ENCODE measurements at regions not wholly inside any gene's neighbourhood (a gene's known extent, or its start where the extent isn't known, plus 50 kb on each side); places are given as distances from the start of the nearest gene placed in this dataset.

DNA sequence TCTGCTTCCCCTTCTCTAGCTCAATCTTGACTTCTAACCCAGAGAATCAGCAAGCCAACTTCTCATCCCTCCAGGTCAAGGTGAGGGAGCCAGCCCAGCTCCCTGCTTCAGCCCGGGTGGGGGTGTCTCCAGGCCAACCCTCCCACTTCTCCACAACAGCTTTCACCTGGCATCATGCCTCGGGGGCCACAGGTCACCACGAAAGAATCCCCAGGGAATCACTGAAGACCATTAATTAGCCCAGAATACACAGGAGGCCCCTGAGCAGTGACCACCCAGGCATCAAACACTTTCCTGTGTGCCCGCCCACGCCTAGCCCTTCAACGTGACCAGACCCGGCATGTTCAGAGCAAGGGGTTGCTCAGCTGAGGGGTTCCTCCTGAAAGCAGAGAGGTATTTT is 646.7 kb downstream of the BCOR start:
- no peak overlapping the region for H3K4me3 Mint-ChIP-seq
- no peaks in the 10 kb centered on the region for H3K9me3 Mint-ChIP-seq
- H3K4me1 Mint-ChIP-seq (ENCODE audit: low read depth): peaks cover 2% of the 10 kb centered on the region
- no peaks in the 10 kb centered on the region for H3K36me3 Mint-ChIP-seq (ENCODE audit: low read depth)
- H3K27me3 Mint-ChIP-seq (ENCODE audit: low read depth): no peaks in the 10 kb centered on the region
- H3K27ac Mint-ChIP-seq: no peak overlapping the region

DNA sequence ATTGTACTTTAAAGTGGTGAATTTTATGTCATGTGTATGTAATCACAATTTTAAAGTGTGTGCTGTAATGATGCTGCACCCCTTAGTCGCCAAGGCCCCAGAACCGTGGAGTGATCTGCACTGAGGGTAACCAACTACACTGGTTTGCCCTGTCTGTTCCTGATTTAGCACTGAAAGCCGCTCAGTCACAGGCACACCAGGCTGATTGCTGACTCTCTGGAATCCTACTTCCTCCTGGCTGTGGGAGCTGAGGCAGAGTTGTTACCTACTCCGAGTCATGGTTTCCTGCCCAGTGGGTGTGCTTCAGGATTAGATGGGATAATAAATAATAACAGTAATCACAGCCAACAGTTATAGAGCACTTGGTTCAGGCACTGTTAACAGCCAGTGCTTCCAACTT is 645.4 kb downstream of the BCOR start:
- H3K4me3 Mint-ChIP-seq: no peak overlapping the region
- peaks cover 2% of the 10 kb centered on the region for H3K4me1 Mint-ChIP-seq (ENCODE audit: low read depth)
- H3K27me3 Mint-ChIP-seq (ENCODE audit: low read depth): no peaks in the 10 kb centered on the region
- peaks cover 1% of the 10 kb centered on the region for H3K36me3 Mint-ChIP-seq (ENCODE audit: low read depth)
- H3K27ac Mint-ChIP-seq: no peak overlapping the region
- H3K9me3 Mint-ChIP-seq: peaks cover 4% of the 10 kb centered on the region

DNA sequence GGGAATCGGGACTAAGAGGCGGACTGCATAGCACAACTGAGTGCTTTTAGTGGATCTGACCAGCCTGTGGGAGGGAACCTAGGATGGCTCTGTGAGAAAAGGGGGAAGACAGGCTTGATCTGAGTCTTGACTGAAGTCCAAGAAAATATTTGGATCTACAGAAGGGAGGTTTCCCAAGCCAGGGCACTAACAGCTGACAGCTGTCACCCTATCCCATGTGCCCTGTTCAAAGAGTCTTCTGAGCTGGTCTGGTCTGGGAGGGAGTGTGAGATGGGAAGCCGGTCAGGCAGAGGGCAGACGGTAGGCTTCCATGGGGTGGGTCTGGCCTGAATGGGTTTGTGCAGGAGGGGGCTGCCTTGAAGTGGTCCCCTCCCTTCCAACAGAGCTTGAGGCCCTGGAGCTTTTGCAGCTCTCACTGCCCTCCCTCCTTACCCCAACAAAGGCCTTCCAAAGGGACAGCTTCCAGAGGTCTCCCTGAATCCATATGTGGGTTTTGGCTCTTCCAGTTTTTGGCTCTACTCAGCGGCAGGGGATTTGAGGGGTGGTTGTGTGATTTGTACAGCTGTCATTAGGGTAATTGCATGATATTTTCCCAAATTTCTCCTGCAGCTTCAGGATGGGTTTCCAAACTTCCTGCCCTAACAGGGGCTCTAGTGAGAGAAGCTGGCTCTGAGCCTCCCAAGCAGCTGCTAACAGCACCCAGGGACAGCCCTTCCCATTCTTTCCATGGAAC is 643.7 kb downstream of the BCOR start:
- Mint-ChIP-seq H3K36me3 (ENCODE audit: low read depth) (peaks cover 1% of the 10 kb centered on the region), H3K9me3 (peaks cover 4% of the 10 kb centered on the region), H3K27me3 (ENCODE audit: low read depth) (no peaks in the 10 kb centered on the region), H3K4me1 (ENCODE audit: low read depth) (peaks cover 2% of the 10 kb centered on the region), H3K4me3 (no peak overlapping the region), H3K27ac (no peak overlapping the region)

DNA sequence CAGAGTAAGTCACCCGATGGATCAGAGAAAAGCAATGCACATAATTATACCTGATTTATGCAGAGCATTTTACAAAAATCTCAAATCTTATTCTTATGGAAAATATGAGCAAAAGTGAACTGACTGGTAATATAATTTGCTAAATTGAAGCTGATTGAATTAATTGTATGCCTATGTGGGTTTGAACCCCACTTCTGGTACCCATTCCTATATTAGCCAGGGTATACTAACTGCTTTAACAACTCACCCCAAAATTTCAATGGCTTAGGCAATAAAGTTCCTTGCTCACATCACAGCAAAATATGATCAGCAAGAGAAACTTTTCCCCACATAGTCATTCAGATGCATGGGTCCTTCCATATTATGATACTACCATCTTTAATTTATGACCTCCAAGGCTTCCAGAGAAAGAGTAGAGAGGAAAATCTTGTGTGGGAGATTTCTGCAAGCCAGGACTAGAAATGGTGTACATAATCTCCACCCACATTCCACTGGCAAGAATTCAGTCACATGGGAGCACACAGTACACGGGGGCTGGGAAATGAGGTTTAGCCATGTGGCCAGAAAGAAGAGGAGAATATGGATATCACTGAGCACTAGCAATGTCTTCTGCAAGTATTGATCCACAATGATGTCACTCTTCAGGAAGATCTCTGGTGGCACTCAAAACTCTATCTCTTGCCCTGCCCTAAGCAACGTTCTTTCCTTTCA is 640.7 kb downstream of the BCOR start:
- H3K4me3 Mint-ChIP-seq: no peak overlapping the region
- H3K27ac Mint-ChIP-seq: no peak overlapping the region
- peaks cover 4% of the 10 kb centered on the region for H3K9me3 Mint-ChIP-seq
- H3K36me3 Mint-ChIP-seq (ENCODE audit: low read depth): peaks cover 1% of the 10 kb centered on the region
- no peaks in the 10 kb centered on the region for H3K4me1 Mint-ChIP-seq (ENCODE audit: low read depth)
- no peaks in the 10 kb centered on the region for H3K27me3 Mint-ChIP-seq (ENCODE audit: low read depth)

DNA sequence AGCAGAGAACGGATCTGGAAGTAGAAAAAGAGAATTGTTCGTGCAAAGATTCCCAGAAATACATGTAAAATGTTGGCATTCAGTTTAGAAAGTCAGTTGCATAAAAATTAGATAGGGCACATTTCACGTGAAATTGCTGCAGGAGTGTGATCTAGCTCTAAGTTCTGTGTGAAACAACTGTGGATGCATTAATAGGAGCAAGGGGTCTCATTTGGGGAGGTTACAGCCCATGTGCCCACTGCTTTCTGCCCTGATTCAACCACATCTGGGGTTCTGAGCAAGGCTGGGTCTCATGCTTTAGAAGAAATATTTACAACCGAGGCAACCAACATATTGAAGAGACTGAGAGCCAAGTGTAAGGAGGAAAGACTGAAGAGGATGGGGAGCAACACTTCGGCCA is 639.0 kb downstream of the BCOR start:
- Mint-ChIP-seq H3K27me3 (ENCODE audit: low read depth) (no peaks in the 10 kb centered on the region), H3K27ac (no peak overlapping the region), H3K36me3 (ENCODE audit: low read depth) (peaks cover 1% of the 10 kb centered on the region), H3K9me3 (peaks cover 4% of the 10 kb centered on the region), H3K4me1 (ENCODE audit: low read depth) (no peaks in the 10 kb centered on the region), H3K4me3 (no peak overlapping the region)

DNA sequence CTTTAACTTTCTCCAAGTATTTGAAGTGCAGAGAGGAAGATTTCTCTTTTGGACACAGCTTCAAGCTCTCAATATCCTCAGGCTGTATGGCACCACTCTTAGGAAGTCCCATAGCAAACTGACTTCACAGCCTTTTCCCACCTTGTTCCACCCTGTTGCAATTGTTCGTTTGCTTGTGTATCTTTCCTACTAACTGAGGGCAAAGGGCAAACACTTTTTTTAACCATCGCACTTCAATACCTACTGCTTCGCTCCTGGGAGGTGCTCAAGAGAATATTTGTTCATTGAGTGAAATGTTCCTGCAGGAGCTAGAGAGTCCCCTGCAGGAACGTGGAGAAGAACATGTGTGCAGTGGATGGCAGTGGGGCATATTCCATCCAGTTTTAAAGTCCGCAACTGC is 638.6 kb downstream of the BCOR start:
- Mint-ChIP-seq H3K36me3 (ENCODE audit: low read depth) (peaks cover 1% of the 10 kb centered on the region), H3K4me3 (no peak overlapping the region), H3K27me3 (ENCODE audit: low read depth) (no peaks in the 10 kb centered on the region), H3K4me1 (ENCODE audit: low read depth) (no peaks in the 10 kb centered on the region), H3K27ac (no peak overlapping the region), H3K9me3 (peaks cover 4% of the 10 kb centered on the region)

DNA sequence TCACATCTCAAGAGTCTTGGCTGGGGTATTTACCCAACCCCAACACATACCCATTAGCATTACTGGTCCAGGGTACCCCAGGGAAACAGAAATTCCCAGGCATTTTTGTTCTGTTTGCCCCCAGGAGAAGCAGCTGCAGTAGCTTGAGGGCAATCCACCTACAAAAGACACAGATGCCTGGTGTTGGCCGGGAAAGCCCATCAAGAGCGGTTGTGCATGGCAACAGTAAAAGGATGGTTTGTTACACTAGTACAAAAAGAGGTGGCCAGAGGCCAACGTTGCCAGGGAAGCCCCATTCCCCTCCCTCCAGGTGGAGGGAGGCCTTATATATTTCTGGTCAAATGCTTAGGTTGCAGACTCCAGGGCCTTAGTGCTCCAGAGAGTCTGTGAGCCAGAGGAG is 637.8 kb downstream of the BCOR start:
- peaks cover 4% of the 10 kb centered on the region for H3K9me3 Mint-ChIP-seq
- H3K36me3 Mint-ChIP-seq (ENCODE audit: low read depth): peaks cover 1% of the 10 kb centered on the region
- H3K4me1 Mint-ChIP-seq (ENCODE audit: low read depth): peaks cover 3% of the 10 kb centered on the region
- no peaks in the 10 kb centered on the region for H3K27me3 Mint-ChIP-seq (ENCODE audit: low read depth)
- no peak overlapping the region for H3K4me3 Mint-ChIP-seq
- H3K27ac Mint-ChIP-seq: no peak overlapping the region

DNA sequence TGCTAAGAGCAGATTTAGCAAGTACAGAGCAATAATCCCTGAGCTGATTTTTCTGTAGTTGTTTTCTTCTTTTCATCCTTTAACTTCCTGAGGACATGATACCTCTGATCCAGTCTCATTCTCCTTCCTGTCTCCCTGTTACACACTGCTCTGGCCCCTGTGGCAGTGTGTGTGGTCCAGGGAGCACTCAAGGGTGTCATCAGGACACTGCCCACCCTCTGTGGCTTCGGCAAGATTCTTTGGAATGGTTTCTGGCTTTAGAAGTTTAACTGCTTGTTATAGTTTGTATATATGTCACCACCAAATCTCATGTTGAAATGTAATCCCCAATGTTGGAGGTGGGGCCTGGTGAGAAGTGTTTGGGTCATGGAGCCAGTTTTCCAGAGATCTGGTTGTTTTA is 637.3 kb downstream of the BCOR start:
- Mint-ChIP-seq H3K4me3 (no peak overlapping the region), H3K27me3 (ENCODE audit: low read depth) (no peaks in the 10 kb centered on the region), H3K9me3 (peaks cover 4% of the 10 kb centered on the region), H3K36me3 (ENCODE audit: low read depth) (peaks cover 1% of the 10 kb centered on the region), H3K27ac (no peak overlapping the region), H3K4me1 (ENCODE audit: low read depth) (peaks cover 3% of the 10 kb centered on the region)

DNA sequence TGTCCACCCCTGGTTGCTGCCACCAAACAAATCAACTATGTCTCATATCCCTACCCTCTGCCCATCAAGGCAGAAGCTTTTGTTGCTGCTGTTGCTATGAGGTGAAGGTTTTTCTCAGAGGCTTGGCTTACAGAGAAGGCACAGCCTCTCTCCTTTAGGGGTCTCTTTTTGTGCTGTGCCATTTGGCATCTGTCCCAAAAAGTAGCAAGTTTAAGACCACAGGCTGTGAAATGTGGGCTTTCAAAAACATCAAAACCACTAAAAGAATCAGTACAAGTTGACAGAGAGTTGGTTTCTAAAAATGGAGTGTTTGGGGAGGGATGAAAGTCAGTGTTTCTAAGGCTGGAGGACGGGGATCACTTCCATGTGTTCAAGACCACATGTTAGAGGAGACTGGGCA is 634.9 kb downstream of the BCOR start:
- peaks cover 3% of the 10 kb centered on the region for H3K4me1 Mint-ChIP-seq (ENCODE audit: low read depth)

DNA sequence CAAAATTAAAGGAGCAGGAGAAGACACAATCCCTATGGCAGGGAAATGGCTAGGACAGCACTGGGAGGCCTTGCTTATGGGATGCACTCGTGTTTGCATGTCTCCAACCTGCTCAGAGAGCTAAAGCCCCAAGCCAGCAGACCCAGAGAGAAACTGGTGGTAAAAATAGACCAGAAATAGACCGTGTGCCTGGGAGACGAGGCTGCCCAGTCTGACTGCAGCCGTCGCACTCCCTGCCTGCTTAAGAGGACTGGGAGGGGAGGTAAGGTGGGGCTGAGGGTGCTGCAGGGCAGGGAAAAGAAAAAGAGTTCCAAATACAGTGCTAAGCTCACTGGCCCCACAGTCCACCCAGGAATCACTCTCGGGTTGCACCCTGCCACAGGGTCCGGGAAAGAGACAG is 633.5 kb downstream of the BCOR start:
- Mint-ChIP-seq H3K36me3 (ENCODE audit: low read depth) (no peaks in the 10 kb centered on the region), H3K27me3 (ENCODE audit: low read depth) (no peaks in the 10 kb centered on the region), H3K4me1 (ENCODE audit: low read depth) (peaks cover 3% of the 10 kb centered on the region), H3K9me3 (no peaks in the 10 kb centered on the region), H3K27ac (no peak overlapping the region), H3K4me3 (no peak overlapping the region)

More for the DNA sequence above, 634.9 kb downstream of the BCOR start:
- Mint-ChIP-seq H3K27ac (no peak overlapping the region), H3K36me3 (ENCODE audit: low read depth) (no peaks in the 10 kb centered on the region), H3K4me3 (no peak overlapping the region), H3K27me3 (ENCODE audit: low read depth) (no peaks in the 10 kb centered on the region), H3K9me3 (no peaks in the 10 kb centered on the region)

DNA sequence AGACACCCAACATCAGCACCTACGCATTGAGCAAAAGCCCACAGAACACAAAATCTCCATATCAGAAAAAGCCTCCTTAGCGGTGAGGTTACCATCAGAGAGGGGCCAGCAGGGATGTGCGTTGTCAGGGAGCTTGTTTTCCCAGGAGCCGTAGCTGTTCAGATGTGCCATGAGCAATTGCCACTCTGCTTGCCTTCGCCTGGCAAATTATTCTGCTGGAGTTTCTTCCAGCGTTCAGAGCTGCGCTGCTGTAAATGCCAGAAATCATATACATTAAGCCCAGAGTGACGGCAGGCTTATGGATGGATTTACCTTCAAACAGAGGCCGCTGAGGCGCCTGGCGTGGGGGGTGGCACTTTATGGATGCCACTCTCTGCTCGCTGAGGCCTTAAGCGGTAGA is 632.3 kb downstream of the BCOR start:
- Mint-ChIP-seq H3K9me3 (no peaks in the 10 kb centered on the region), H3K36me3 (ENCODE audit: low read depth) (no peaks in the 10 kb centered on the region), H3K27ac (no peak overlapping the region), H3K27me3 (ENCODE audit: low read depth) (no peaks in the 10 kb centered on the region), H3K4me1 (ENCODE audit: low read depth) (peaks cover 3% of the 10 kb centered on the region), H3K4me3 (no peak overlapping the region)

DNA sequence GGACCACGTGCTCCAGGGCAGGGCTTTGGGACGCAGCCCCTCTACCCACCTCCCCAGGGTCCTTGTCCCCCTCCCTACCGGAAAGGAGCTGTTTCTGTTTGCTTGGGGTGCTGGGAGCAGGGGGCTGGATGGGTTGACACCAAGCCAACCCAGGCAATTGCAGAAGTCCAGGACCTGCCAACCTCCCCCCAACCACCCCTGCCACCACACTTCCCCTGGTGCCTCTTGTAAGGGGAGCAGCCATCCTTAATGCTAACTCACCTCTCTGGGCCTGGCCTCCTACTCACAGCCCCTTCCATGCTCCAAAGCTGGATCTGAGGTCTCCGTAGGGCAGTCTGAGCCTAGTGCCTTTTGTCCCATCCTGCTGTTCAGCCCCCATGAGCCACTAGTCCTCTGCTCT is 631.9 kb downstream of the BCOR start:
- Mint-ChIP-seq H3K9me3 (no peaks in the 10 kb centered on the region), H3K36me3 (ENCODE audit: low read depth) (no peaks in the 10 kb centered on the region), H3K4me1 (ENCODE audit: low read depth) (peaks cover 3% of the 10 kb centered on the region), H3K27ac (no peak overlapping the region), H3K4me3 (no peak overlapping the region), H3K27me3 (ENCODE audit: low read depth) (no peaks in the 10 kb centered on the region)

DNA sequence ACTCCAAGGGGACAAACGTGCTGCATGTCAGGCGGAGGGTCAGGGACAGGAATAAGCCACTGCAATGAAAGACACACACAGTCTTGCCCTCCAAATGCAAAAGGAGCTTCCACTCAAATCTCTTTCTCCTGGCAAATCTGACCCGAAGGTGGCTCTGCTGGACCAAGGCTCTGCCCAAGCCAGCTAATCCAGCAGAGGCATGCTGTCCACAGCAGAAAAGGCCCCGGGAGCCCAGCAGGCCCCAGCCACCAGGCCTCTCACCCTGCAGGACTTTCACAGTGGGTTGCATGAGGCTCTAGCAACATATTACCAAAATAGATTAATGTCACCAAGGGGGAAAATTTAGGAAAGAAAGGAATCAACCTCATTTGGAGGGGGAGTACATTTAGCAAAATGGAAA is 628.6 kb downstream of the BCOR start:
- H3K4me3 Mint-ChIP-seq: no peak overlapping the region
- H3K9me3 Mint-ChIP-seq: no peaks in the 10 kb centered on the region
- peaks cover 3% of the 10 kb centered on the region for H3K4me1 Mint-ChIP-seq (ENCODE audit: low read depth)
- no peak overlapping the region for H3K27ac Mint-ChIP-seq
- H3K27me3 Mint-ChIP-seq (ENCODE audit: low read depth): no peaks in the 10 kb centered on the region
- no peaks in the 10 kb centered on the region for H3K36me3 Mint-ChIP-seq (ENCODE audit: low read depth)

DNA sequence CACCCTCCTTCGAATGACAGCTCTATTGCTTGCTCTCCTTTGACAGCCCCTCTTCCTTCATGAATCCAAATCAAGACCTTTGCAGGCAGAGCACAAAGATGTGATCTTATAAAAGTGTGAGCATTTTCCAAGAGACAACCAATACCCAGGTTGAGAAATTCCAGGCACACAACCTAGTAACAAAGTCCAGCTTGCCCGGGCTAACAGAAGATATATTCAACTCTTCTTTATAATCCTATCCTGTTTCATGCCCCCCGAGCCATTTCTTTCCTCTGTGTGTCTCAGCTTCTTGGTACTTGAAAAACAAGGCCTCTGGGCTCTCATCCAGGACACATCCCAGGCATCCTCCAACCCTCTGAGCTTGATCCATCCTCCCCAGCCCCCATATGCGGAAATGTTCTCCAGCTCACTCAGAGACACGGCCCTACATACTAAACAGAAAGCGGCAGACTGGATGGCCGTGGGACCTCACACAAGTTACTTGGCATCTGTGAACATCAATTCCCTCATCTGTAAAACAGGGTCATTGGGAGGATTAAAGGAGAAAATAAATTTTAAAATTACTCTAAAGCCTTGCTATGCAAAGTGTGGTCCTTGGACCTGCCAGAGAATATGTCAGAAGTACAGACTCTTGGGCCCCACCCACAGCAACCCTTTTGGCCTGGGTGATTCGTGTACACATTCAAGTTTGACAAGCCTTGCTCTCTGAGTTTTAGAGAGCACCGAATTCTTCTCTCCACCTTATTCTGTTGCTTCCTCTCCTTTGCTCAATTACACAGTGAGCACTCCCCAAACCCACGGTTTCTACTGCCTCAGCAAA is 627.0 kb downstream of the BCOR start:
- H3K4me3 Mint-ChIP-seq: no peak overlapping the region
- no peak overlapping the region for H3K27ac Mint-ChIP-seq
- H3K4me1 Mint-ChIP-seq (ENCODE audit: low read depth): no peaks in the 10 kb centered on the region
- H3K27me3 Mint-ChIP-seq (ENCODE audit: low read depth): no peaks in the 10 kb centered on the region
- H3K36me3 Mint-ChIP-seq (ENCODE audit: low read depth): no peaks in the 10 kb centered on the region
- H3K9me3 Mint-ChIP-seq: no peaks in the 10 kb centered on the region

DNA sequence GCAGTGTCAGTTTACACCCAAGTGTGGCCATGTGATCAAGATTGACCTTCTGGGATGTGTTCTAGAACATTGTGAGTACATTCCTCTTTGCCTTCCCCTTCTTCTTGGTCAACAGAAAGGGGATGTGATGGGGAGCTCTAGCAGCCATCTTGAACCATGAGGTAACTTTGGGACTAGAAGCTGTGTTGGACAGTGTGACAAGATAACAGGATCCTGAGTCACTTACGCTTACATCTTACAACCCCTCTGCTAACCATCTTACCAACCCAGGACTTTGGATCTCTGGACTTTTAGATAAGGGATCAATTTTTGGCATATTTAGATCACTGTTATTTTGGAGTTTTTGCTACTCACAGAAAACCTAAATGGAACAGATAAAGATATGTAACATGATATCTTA is 625.6 kb downstream of the BCOR start:
- H3K27me3 Mint-ChIP-seq (ENCODE audit: low read depth): no peaks in the 10 kb centered on the region
- no peaks in the 10 kb centered on the region for H3K9me3 Mint-ChIP-seq

More for the DNA sequence above, 625.6 kb downstream of the BCOR start:
- Mint-ChIP-seq H3K4me3 (no peak overlapping the region), H3K36me3 (ENCODE audit: low read depth) (no peaks in the 10 kb centered on the region), H3K4me1 (ENCODE audit: low read depth) (no peaks in the 10 kb centered on the region), H3K27ac (no peak overlapping the region)
